ENCODE measurements at regions not wholly inside any gene's neighbourhood (a gene's known extent, or its start where the extent isn't known, plus 50 kb on each side); places are given as distances from the start of the nearest gene placed in this dataset.
A peak's percentile ranks its signal among the peaks of the same experiment; 100 is the strongest.

DNA sequence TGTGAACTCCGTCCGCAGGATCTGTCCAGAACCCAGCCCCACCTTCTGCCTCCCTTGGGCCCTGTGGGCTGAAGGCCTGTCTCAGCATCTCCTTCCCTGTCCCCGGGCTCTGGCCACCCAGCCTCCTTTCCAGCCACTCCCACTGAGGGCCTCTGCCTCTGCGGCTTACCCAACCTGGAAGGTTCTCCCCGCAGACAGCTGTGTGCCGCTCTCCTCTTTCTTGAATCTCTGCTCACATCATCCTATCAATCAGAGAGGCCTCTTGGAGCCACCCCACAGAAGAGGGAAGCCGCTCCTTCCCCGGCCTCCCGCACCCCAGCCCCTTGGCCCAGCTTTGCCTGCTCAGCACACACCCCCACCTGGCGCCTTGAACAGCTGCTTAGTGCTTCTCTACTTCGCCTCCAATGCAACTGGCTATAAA lies 81.5 kb upstream of the UNC5A start:
- TF ChIP-seq, protein P1, sequence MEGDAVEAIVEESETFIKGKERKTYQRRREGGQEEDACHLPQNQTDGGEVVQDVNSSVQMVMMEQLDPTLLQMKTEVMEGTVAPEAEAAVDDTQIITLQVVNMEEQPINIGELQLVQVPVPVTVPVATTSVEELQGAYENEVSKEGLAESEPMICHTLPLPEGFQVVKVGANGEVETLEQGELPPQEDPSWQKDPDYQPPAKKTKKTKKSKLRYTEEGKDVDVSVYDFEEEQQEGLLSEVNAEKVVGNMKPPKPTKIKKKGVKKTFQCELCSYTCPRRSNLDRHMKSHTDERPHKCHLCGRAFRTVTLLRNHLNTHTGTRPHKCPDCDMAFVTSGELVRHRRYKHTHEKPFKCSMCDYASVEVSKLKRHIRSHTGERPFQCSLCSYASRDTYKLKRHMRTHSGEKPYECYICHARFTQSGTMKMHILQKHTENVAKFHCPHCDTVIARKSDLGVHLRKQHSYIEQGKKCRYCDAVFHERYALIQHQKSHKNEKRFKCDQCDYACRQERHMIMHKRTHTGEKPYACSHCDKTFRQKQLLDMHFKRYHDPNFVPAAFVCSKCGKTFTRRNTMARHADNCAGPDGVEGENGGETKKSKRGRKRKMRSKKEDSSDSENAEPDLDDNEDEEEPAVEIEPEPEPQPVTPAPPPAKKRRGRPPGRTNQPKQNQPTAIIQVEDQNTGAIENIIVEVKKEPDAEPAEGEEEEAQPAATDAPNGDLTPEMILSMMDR (IDR thresholded peaks at IDR 0.05; ENCODE audit: partially characterized antibody, unreplicated experiment) = no peak
- H3K9me3 Mint-ChIP-seq (ENCODE audit: unreplicated experiment) = peaks cover 1% of the 10 kb centered on the region
- no peak for DNase-seq
- no peak overlapping the region for H3K4me3 Mint-ChIP-seq (ENCODE audit: unreplicated experiment)
- peaks cover 26% of the 10 kb centered on the region for H3K4me1 Mint-ChIP-seq (ENCODE audit: low read depth, unreplicated experiment)
- no peak overlapping the region for H3K27ac Mint-ChIP-seq (ENCODE audit: unreplicated experiment)
- peaks cover 9% of the 10 kb centered on the region for H3K36me3 Mint-ChIP-seq (ENCODE audit: unreplicated experiment)
- H3K27me3 Mint-ChIP-seq (ENCODE audit: unreplicated experiment) = peaks cover 12% of the 10 kb centered on the region

DNA sequence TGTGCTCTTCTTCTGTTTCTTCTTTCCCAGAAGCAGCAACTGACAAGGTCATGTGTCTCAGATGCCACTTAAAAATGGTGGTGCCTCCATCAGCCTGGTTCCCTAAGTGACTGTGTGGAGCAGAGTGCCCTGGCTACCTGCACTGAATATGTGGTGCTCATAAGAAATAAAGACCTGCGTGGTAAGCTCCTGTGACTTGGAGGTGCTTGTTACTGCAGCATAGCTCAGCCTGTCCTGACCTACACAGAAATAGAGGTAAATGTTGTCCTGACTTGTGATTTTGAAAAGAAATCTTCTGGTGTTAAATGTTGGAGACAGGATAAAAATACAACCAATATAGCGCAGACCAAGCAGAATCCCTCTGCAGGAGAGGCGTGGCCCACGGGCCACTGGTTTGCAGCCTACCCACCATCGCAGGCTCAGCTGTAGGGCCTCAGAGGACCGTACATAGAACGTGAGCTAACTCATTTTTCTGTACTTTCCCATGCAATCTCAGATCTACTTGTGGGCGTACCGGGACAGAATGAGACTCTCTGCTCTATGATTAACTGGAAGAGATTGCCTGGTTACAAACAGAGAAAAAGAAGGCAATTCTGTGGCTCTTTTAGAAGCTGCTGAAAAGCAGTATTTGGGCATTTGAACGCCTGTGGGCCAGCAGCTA lies 79.4 kb upstream of the UNC5A start:
- TF ChIP-seq, protein P1 (IDR thresholded peaks at IDR 0.05; ENCODE audit: partially characterized antibody, unreplicated experiment) = no peak
- H3K4me3 Mint-ChIP-seq (ENCODE audit: unreplicated experiment) = no peak overlapping the region
- peaks cover 15% of the 10 kb centered on the region for H3K27me3 Mint-ChIP-seq (ENCODE audit: unreplicated experiment)

DNA sequence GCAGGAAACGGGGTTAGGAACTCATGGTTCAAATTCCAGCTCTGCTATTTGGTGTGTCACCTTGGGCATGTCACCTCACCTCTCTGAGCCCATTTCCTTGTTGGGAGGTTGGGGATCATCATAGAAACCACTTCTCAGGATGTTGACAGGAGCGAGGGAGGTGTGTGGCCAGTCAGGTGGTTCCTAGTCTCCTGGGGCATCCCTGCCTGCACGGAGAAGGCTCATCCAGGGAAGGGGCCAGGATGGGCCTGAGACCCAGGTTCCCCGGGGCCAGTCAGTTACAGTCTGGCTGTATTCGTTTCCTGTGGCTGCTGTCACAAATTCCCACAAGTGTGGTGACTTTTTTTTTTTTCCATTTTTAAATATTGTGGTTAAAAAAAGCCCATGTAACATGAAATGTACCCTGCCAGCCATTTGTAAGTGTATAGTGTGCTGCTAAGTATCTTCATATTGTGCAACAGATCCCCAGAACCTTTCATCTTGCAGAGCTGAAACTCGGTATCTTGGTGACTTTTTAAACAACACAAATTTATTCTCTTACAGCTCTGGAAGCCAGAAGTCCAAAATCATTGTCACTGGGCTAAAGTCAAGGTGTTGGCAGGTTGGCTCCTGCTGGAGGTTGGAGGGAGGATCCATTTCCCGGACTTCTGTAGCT lies 78.7 kb upstream of the UNC5A start:
- H3K4me1 Mint-ChIP-seq (ENCODE audit: low read depth, unreplicated experiment) = peaks cover 23% of the 10 kb centered on the region
- DNase-seq = no peak
- H3K27me3 Mint-ChIP-seq (ENCODE audit: unreplicated experiment) = peaks cover 15% of the 10 kb centered on the region
- H3K27ac Mint-ChIP-seq (ENCODE audit: unreplicated experiment) = no peak overlapping the region
- peaks cover 9% of the 10 kb centered on the region for H3K36me3 Mint-ChIP-seq (ENCODE audit: unreplicated experiment)
- TF ChIP-seq, protein P1 (IDR thresholded peaks at IDR 0.05; ENCODE audit: partially characterized antibody, unreplicated experiment) = no peak
- no peak overlapping the region for H3K4me3 Mint-ChIP-seq (ENCODE audit: unreplicated experiment)
- H3K9me3 Mint-ChIP-seq (ENCODE audit: unreplicated experiment) = peaks cover 1% of the 10 kb centered on the region

More for the DNA sequence above, 79.4 kb upstream of the UNC5A start:
- Mint-ChIP-seq H3K9me3 (ENCODE audit: unreplicated experiment) (peaks cover 1% of the 10 kb centered on the region), H3K27ac (ENCODE audit: unreplicated experiment) (no peak overlapping the region), H3K36me3 (ENCODE audit: unreplicated experiment) (peaks cover 9% of the 10 kb centered on the region), H3K4me1 (ENCODE audit: low read depth, unreplicated experiment) (peaks cover 24% of the 10 kb centered on the region)
- no peak for DNase-seq

DNA sequence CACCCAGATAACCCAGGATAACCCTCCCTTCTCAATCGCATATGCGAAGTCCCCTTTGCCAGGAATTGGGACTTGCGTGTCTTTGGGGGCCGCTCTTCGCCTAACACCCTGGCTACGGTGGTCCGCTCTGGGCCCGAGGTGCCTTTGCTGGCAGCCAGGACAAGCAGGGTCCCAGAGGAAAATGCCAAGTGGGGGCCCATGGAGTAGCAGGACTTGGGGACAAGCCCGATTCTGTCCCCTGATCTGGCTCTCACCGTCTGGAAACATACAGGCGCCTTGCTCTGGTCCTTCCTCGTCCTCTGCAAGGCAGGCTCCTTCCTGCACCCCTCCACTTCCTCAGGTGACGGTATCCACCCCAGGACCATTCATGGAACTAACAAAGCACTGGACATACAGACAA lies 78.1 kb upstream of the UNC5A start:
- Mint-ChIP-seq H3K27ac (ENCODE audit: unreplicated experiment) (peak overlapping the region; percentile 59), H3K4me1 (ENCODE audit: low read depth, unreplicated experiment) (peaks cover 30% of the 10 kb centered on the region), H3K27me3 (ENCODE audit: unreplicated experiment) (peaks cover 15% of the 10 kb centered on the region), H3K9me3 (ENCODE audit: unreplicated experiment) (peaks cover 1% of the 10 kb centered on the region), H3K36me3 (ENCODE audit: unreplicated experiment) (peaks cover 9% of the 10 kb centered on the region), H3K4me3 (ENCODE audit: unreplicated experiment) (no peak overlapping the region)
- DNase-seq = no peak
- TF ChIP-seq, protein P1 (IDR thresholded peaks at IDR 0.05; ENCODE audit: partially characterized antibody, unreplicated experiment) = no peak

Measured in glutamatergic neuron (in vitro differentiated cells).